NCI-H2196 treated with DMSO at 0.1 percent for 48 hours (cell line): ENCODE measurements at regions not wholly inside any gene's neighbourhood (a gene's known extent, or its start where the extent isn't known, plus 50 kb on each side); places are given as distances from the start of the nearest gene placed in this dataset.
"Not testable (repeated sequence)": the region's sequence is repeated elsewhere in the genome, so short reads cannot be mapped to it uniquely, and the experiment has no call there.

Source experiments
- DNase-seq: peaks from one replicate; lab custom pipeline; 2025; ENCODE audit not compliant: unreplicated experiment; lab: John Stamatoyannopoulos, UW

GRCh38 chr2:83802604-83803003, 656.5 kb downstream of the SUCLG1 start:
- no peak for DNase-seq

GRCh38 chr2:83795777-83796176, 663.3 kb downstream of the SUCLG1 start:
- DNase-seq: no peak

GRCh38 chr2:83790467-83790866, 668.6 kb downstream of the SUCLG1 start:
- DNase-seq: not testable (repeated sequence)

GRCh38 chr2:83789674-83790073, 669.4 kb downstream of the SUCLG1 start:
- DNase-seq: not testable (repeated sequence)

GRCh38 chr2:83788938-83789566, 670.0 kb downstream of the SUCLG1 start:
- DNase-seq: not testable (repeated sequence)

GRCh38 chr2:83787189-83787588, 671.9 kb downstream of the SUCLG1 start:
- DNase-seq: no peak

GRCh38 chr2:83786140-83786539, 672.9 kb downstream of the SUCLG1 start:
- DNase-seq: no peak

GRCh38 chr2:83784947-83785346, 674.1 kb downstream of the SUCLG1 start:
- no peak for DNase-seq

- no peak for DNase-seq
These were observed 674.8 kb downstream of the SUCLG1 start for GRCh38 chr2:83784315-83784714.

GRCh38 chr2:83782122-83782521, 677.0 kb downstream of the SUCLG1 start:
- DNase-seq: no peak

- no peak for DNase-seq
These were observed 694.6 kb downstream of the SUCLG1 start for GRCh38 chr2:83764447-83765005.

- no peak for DNase-seq
These were observed 701.8 kb downstream of the SUCLG1 start for GRCh38 chr2:83757329-83757728.

GRCh38 chr2:83756219-83756618, 702.9 kb downstream of the SUCLG1 start:
- no peak for DNase-seq

- DNase-seq: no peak
These were observed 711.9 kb downstream of the SUCLG1 start for GRCh38 chr2:83747141-83747540.

GRCh38 chr2:83744855-83745254, 714.2 kb downstream of the SUCLG1 start:
- DNase-seq: no peak

GRCh38 chr2:83742117-83742782, 716.8 kb downstream of the SUCLG1 start:
- DNase-seq: no peak

- DNase-seq: no peak
These were observed 728.9 kb downstream of the SUCLG1 start for GRCh38 chr2:83730223-83730622.

- no peak for DNase-seq
These were observed 733.3 kb downstream of the SUCLG1 start for GRCh38 chr2:83725735-83726134.

- DNase-seq: no peak
These were observed 753.9 kb downstream of the SUCLG1 start for GRCh38 chr2:83705146-83705545.

GRCh38 chr2:83703598-83703997, 755.5 kb downstream of the SUCLG1 start:
- no peak for DNase-seq

- DNase-seq: no peak
These were observed 762.2 kb downstream of the SUCLG1 start for GRCh38 chr2:83696838-83697237.

GRCh38 chr2:83695530-83695929, 763.5 kb downstream of the SUCLG1 start:
- no peak for DNase-seq

- DNase-seq: no peak
These were observed 764.0 kb downstream of the SUCLG1 start for GRCh38 chr2:83695037-83695436.
